Suprapubic skin (tissue), 4 donors: ENCODE measurements at regions not wholly inside any gene's neighbourhood (a gene's known extent, or its start where the extent isn't known, plus 50 kb on each side); places are given as distances from the start of the nearest gene placed in this dataset.

Experiments used
- EP300 ChIP-seq: sonication (generic); formaldehyde crosslinking; IDR thresholded peaks from one replicate; pipeline ENCODE4 v1.6.1; 2017; ENCODE audit warnings: antibody characterized with exemption
- POLR2A ChIP-seq, 2 donors: fragments of 450-650 bp; IDR thresholded peaks; one replicate each; pipeline ENCODE4 v1.6.1; 2017; ENCODE audit warnings: antibody characterized with exemption in 2 of 2, mild to moderate bottlenecking in 2 of 2, moderate library complexity in 2 of 2
- POLR2AphosphoS5 ChIP-seq, 3 donors: sonication (generic); formaldehyde crosslinking; IDR thresholded peaks; one replicate each; pipeline ENCODE4 v1.6.1; 2017; ENCODE audit warnings: antibody characterized with exemption in 3 of 3
- TF ChIP-seq, protein P1 (sequence below), 2 donors: fragments of 200-600 bp in 1 of 2; fragments of 450-650 bp in 1 of 2; sonication (generic) in 1 of 2; IDR thresholded peaks; one replicate each; pipeline ENCODE4 v1.5.1; 2016 to 2019; ENCODE audit warnings: antibody characterized with exemption in 2 of 2, mild to moderate bottlenecking in 1 of 2, moderate library complexity in 1 of 2

GRCh38 chr10:57621466-57621865 lies 646.2 kb downstream of the IPMK start:
- TF ChIP-seq, protein P1, sequence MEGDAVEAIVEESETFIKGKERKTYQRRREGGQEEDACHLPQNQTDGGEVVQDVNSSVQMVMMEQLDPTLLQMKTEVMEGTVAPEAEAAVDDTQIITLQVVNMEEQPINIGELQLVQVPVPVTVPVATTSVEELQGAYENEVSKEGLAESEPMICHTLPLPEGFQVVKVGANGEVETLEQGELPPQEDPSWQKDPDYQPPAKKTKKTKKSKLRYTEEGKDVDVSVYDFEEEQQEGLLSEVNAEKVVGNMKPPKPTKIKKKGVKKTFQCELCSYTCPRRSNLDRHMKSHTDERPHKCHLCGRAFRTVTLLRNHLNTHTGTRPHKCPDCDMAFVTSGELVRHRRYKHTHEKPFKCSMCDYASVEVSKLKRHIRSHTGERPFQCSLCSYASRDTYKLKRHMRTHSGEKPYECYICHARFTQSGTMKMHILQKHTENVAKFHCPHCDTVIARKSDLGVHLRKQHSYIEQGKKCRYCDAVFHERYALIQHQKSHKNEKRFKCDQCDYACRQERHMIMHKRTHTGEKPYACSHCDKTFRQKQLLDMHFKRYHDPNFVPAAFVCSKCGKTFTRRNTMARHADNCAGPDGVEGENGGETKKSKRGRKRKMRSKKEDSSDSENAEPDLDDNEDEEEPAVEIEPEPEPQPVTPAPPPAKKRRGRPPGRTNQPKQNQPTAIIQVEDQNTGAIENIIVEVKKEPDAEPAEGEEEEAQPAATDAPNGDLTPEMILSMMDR (IDR thresholded peaks at IDR 0.05): no peak
- TF ChIP-seq POLR2AphosphoS5 (IDR thresholded peaks at IDR 0.05): no peak
- no peak for TF ChIP-seq POLR2A (IDR thresholded peaks at IDR 0.05)
- no peak for TF ChIP-seq EP300
